H7 (cell line): ENCODE measurements at regions not wholly inside any gene's neighbourhood (a gene's known extent, or its start where the extent isn't known, plus 50 kb on each side); places are given as distances from the start of the nearest gene placed in this dataset.

Experiments used
- DNase-seq: peaks from one replicate; pipeline ENCODE4 v3.0.0; 2012
- H3K27me3 ChIP-seq: 2 replicates; pipeline ENCODE4 v1.6.0; 2011; ENCODE audit warnings: mild to moderate bottlenecking, low read length; ENCODE audit not compliant: control insufficient read depth, insufficient read depth
- H3K36me3 ChIP-seq: replicated peaks from 2 replicates; pipeline ENCODE4 v1.5.1; 2011; ENCODE audit warnings: low read length; ENCODE audit not compliant: control insufficient read depth, insufficient read depth
- H3K4me3 ChIP-seq: 2 replicates; pipeline ENCODE4 v1.5.1; 2011; ENCODE audit warnings: low read depth, mild to moderate bottlenecking, control low read depth, low read length, moderate library complexity; ENCODE audit not compliant: insufficient read depth

GRCh38 chr9:86405926-86406325 is 51.7 kb upstream of the TUT7 start:
- Histone ChIP-seq H3K27me3 (peaks cover 59% of the 10 kb centered on the region), H3K36me3 (no peaks in the 10 kb centered on the region), H3K4me3 (no peak overlapping the region)
- DNase-seq = peak; percentile 16

GRCh38 chr9:86405086-86405491 is 50.9 kb upstream of the TUT7 start:
- Histone ChIP-seq H3K4me3 (no peak overlapping the region), H3K36me3 (no peaks in the 10 kb centered on the region), H3K27me3 (peaks cover 52% of the 10 kb centered on the region)
- no peak for DNase-seq
